OCI-LY3 (cell line): ENCODE measurements at regions not wholly inside any gene's neighbourhood (a gene's known extent, or its start where the extent isn't known, plus 50 kb on each side); places are given as distances from the start of the nearest gene placed in this dataset.

ENCODE experiments used
- H2AFZ ChIP-seq: fragments of 200-600, 300-600 bp; shearing (Covaris generic); 2 replicates; pipeline ENCODE4 v1.6.0; 2014; ENCODE audit warnings: antibody characterized with exemption, low read depth, low read length
- H3K27ac ChIP-seq: fragments of 200-600, 300-600 bp; sonication (generic); 2 replicates; pipeline ENCODE4 v1.5.1; 2014; ENCODE audit warnings: mild to moderate bottlenecking, low read length, moderate library complexity, mixed read lengths
- H3K27me3 ChIP-seq: fragments of 200-600, 300-600 bp; sonication (generic); 2 replicates; pipeline ENCODE4 v1.6.1; 2014; ENCODE audit warnings: low read depth, low read length, mixed read lengths
- H3K36me3 ChIP-seq: fragments of 200-600, 300-600 bp; sonication (generic); replicated peaks from 2 replicates; pipeline ENCODE3; 2014; ENCODE audit warnings: low read depth, low read length, mixed read lengths
- H3K4me1 ChIP-seq: fragments of 300-600, 200-600 bp; sonication (generic); 2 replicates; pipeline ENCODE4 v1.6.1; 2014; ENCODE audit warnings: low read length, mixed read lengths
- H3K4me2 ChIP-seq: fragments of 200-600, 300-600 bp; sonication (generic); 2 replicates; pipeline ENCODE4 v1.6.1; 2014; ENCODE audit warnings: low read length, mixed read lengths
- H3K4me3 ChIP-seq: fragments of 300-600, 200-600 bp; sonication (generic); 2 replicates; pipeline ENCODE4 v1.5.1; 2014; ENCODE audit warnings: antibody characterized with exemption, mild to moderate bottlenecking, low read length, moderate library complexity
- H3K79me2 ChIP-seq: fragments of 300-600, 200-600 bp; shearing (Covaris generic); 2 replicates; pipeline ENCODE4 v1.6.1; 2014; ENCODE audit warnings: mild to moderate bottlenecking, low read length, mixed read lengths
- H3K9ac ChIP-seq: fragments of 300-600, 200-600 bp; shearing (Covaris generic); 2 replicates; pipeline ENCODE4 v1.6.0; 2014; ENCODE audit warnings: mild to moderate bottlenecking, low read length, moderate library complexity
- H3K9me3 ChIP-seq: fragments of 200-600, 300-600 bp; shearing (Covaris generic); 2 replicates; pipeline ENCODE4 v1.6.1; 2014; ENCODE audit warnings: low read length, mixed read lengths; ENCODE audit not compliant: insufficient read depth
- H4K20me1 ChIP-seq: fragments of 200-600, 300-600 bp; sonication (generic); 2 replicates; pipeline ENCODE4 v1.6.1; 2016; ENCODE audit warnings: low read length, mixed read lengths; ENCODE audit not compliant: insufficient read depth
- CTCF ChIP-seq: fragments of 200-600, 300-600 bp; sonication (generic); IDR thresholded peaks from 2 replicates; pipeline ENCODE4 v1.5.1; 2014; ENCODE audit warnings: antibody characterized with exemption, low read length, low read depth
- EZH2phosphoT487 ChIP-seq: fragments of 200-600 bp; shearing (Covaris generic); IDR thresholded peaks from 2 replicates; pipeline ENCODE4 v1.6.1; 2018; ENCODE audit warnings: antibody characterized with exemption, mixed run types, low read depth

GRCh38 chr2:204386668-204387067 is 158.6 kb upstream of the PARD3B start:
- Histone ChIP-seq H3K9me3 (no peaks in the 10 kb centered on the region), H3K79me2 (no peaks in the 10 kb centered on the region), H3K9ac (no peak overlapping the region), H3K27me3 (no peaks in the 10 kb centered on the region), H3K4me2 (no peak overlapping the region), H4K20me1 (no peaks in the 10 kb centered on the region), H3K27ac (no peak overlapping the region), H2AFZ (no peak overlapping the region), H3K4me3 (no peak overlapping the region), H3K4me1 (no peaks in the 10 kb centered on the region), H3K36me3 (no peaks in the 10 kb centered on the region)
- TF ChIP-seq EZH2phosphoT487 (no peak), CTCF (no peak)

- TF ChIP-seq EZH2phosphoT487 = no peak
- TF ChIP-seq CTCF = no peak
- H3K27ac ChIP-seq = no peak overlapping the region
- H3K79me2 ChIP-seq = no peaks in the 10 kb centered on the region
- no peaks in the 10 kb centered on the region for H3K27me3 ChIP-seq
- H3K9me3 ChIP-seq = no peaks in the 10 kb centered on the region
- no peaks in the 10 kb centered on the region for H3K4me1 ChIP-seq
- no peak overlapping the region for H3K4me2 ChIP-seq
- no peaks in the 10 kb centered on the region for H3K36me3 ChIP-seq
- no peak overlapping the region for H3K9ac ChIP-seq
- H4K20me1 ChIP-seq = no peaks in the 10 kb centered on the region
- H3K4me3 ChIP-seq = no peak overlapping the region
- H2AFZ ChIP-seq = no peak overlapping the region
These were observed 156.2 kb upstream of the PARD3B start for GRCh38 chr2:204389120-204389519.

- Histone ChIP-seq H3K4me2 (no peak overlapping the region), H3K4me1 (no peaks in the 10 kb centered on the region), H3K36me3 (no peaks in the 10 kb centered on the region), H3K27me3 (no peaks in the 10 kb centered on the region), H4K20me1 (no peaks in the 10 kb centered on the region), H3K27ac (no peak overlapping the region), H3K79me2 (no peaks in the 10 kb centered on the region), H2AFZ (no peak overlapping the region), H3K9ac (no peak overlapping the region), H3K4me3 (no peak overlapping the region), H3K9me3 (no peaks in the 10 kb centered on the region)
- TF ChIP-seq EZH2phosphoT487 = no peak
- no peak for TF ChIP-seq CTCF
These were observed 155.4 kb upstream of the PARD3B start for GRCh38 chr2:204389856-204390255.

- H3K27me3 ChIP-seq = no peaks in the 10 kb centered on the region
These were observed 149.7 kb upstream of the PARD3B start for GRCh38 chr2:204395539-204395938.

More at GRCh38 chr2:204395539-204395938, 149.7 kb upstream of the PARD3B start:
- Histone ChIP-seq H3K4me2 (no peak overlapping the region), H3K4me1 (no peaks in the 10 kb centered on the region), H2AFZ (no peak overlapping the region), H3K9me3 (no peaks in the 10 kb centered on the region), H3K9ac (no peak overlapping the region), H3K79me2 (no peaks in the 10 kb centered on the region), H3K27ac (no peak overlapping the region), H4K20me1 (no peaks in the 10 kb centered on the region), H3K36me3 (no peaks in the 10 kb centered on the region), H3K4me3 (no peak overlapping the region)
- TF ChIP-seq CTCF (no peak), EZH2phosphoT487 (no peak)
